HepG2 (cell line): ENCODE measurements at regions not wholly inside any gene's neighbourhood (a gene's known extent, or its start where the extent isn't known, plus 50 kb on each side); places are given as distances from the start of the nearest gene placed in this dataset.

Experiments used
- ATAC-seq: fragments of 200-7000 bp; cut with Tn5 transposase; 3 replicates; pipeline ENCODE4 v1.9.1; 2020; ENCODE audit warnings: mild to moderate bottlenecking, moderate library complexity
- BruUV-seq: library from RNA; stranded (reverse); fragments of 400-500 nt; replicated peaks from 2 replicates; lab custom pipeline; 2021; lab: Mats Ljungman, UMichigan
- CTCF ChIA-PET: fragments of 300-600 bp; formaldehyde crosslinking; extraction: SDS; loops from one replicate; lab custom pipeline; 2021; ENCODE audit warnings: low total read pairs, inconsistent platforms, low intra/inter-chr PET ratio; lab: Yijun Ruan, JAX
- POLR2A ChIA-PET: fragments of 350-600 bp; sonication (Branson Sonifier 250); formaldehyde crosslinking; loops from one replicate; lab custom pipeline; 2020; ENCODE audit warnings: antibody characterized with exemption, inconsistent platforms; lab: Yijun Ruan, JAX
- DNase-seq: peaks from one replicate; pipeline ENCODE4 v3.0.0-alpha.2; 2015; ENCODE audit warnings: low spot score
- FAIRE-seq: peaks from 3 replicates; lab custom pipeline; 2011; peaks lifted over from hg19 to GRCh38; lab: Jason Lieb, UNC
- H2AFZ ChIP-seq: one replicate; pipeline ENCODE4 v1.6.1; 2011; ENCODE audit warnings: low read length, inconsistent platforms
- H3K27ac ChIP-seq: fragments of 300-600 bp; 3 replicates; pipeline ENCODE4 v1.8.0; 2011; ENCODE audit warnings: mixed run types, mild to moderate bottlenecking, mixed read lengths, low read length, inconsistent platforms; ENCODE audit not compliant: insufficient read depth; ENCODE audit errors: extremely low read length
- H3K27me3 ChIP-seq, 2 experiments: fragments of 200-600 bp in 1 of 2; 2 replicates in 1 of 2; 3 replicates in 1 of 2; pipeline versions ENCODE4 v1.6.0 to v1.8.0; 2011; ENCODE audit warnings: low read length in 2 of 2, mild to moderate bottlenecking in 2 of 2, moderate library complexity in 2 of 2, inconsistent platforms in 1 of 2; ENCODE audit not compliant: insufficient read depth in 2 of 2, control insufficient read depth in 1 of 2
- H3K36me3 ChIP-seq, 2 experiments: fragments of 200-600 bp in 1 of 2; replicated peaks in 1 of 2; 2 replicates in 1 of 2; 3 replicates in 1 of 2; pipeline versions ENCODE4 v1.5.1 to v1.8.0; 2011; ENCODE audit warnings: low read length in 2 of 2, inconsistent platforms in 1 of 2; ENCODE audit not compliant: insufficient read depth in 2 of 2, control insufficient read depth in 1 of 2
- H3K4me1 ChIP-seq: 2 replicates; pipeline ENCODE4 v1.5.1; 2012; ENCODE audit warnings: low read length, inconsistent platforms; ENCODE audit not compliant: insufficient read depth
- H3K4me2 ChIP-seq: 2 replicates; pipeline ENCODE4 v1.6.0; 2011; ENCODE audit warnings: low read depth, low read length, inconsistent platforms
- H3K4me3 ChIP-seq, 3 experiments: fragments of 200-600 bp in 1 of 3; sonication (generic), shearing (Covaris generic) in 1 of 3; replicated peaks in 1 of 3; 2 replicates each; pipeline ENCODE4 v1.5.1; 2011 to 2016; ENCODE audit warnings: low read length in 3 of 3, inconsistent platforms in 2 of 3, low read depth in 2 of 3, mild to moderate bottlenecking in 2 of 3, control low read depth in 1 of 3, mixed read lengths in 1 of 3; ENCODE audit not compliant: insufficient read depth in 1 of 3
- H3K79me2 ChIP-seq: one replicate; pipeline ENCODE4 v1.6.1; 2011; ENCODE audit warnings: low read length, inconsistent platforms; ENCODE audit not compliant: insufficient read depth
- H3K9ac ChIP-seq: 2 replicates; pipeline ENCODE4 v1.6.0; 2011; ENCODE audit warnings: mild to moderate bottlenecking, low read depth, low read length, inconsistent platforms; ENCODE audit not compliant: insufficient read depth
- H3K9me3 ChIP-seq: 2 replicates; pipeline ENCODE4 v1.5.1; 2012; ENCODE audit warnings: mild to moderate bottlenecking, low read length
- H4K20me1 ChIP-seq: 2 replicates; pipeline ENCODE4 v1.6.0; 2011; ENCODE audit warnings: inconsistent platforms, mild to moderate bottlenecking, low read length, moderate library complexity; ENCODE audit not compliant: insufficient read depth
- AGO1 ChIP-seq: fragments of 200-400 bp; formaldehyde crosslinking; IDR thresholded peaks from 2 replicates; pipeline ENCODE4 v1.6.1; 2017; ENCODE audit warnings: mild to moderate bottlenecking, low read depth, low read length, moderate library complexity; ENCODE audit not compliant: poor library complexity, severe bottlenecking
- CHD4 ChIP-seq: fragments of 200-600 bp; sonication (generic); IDR thresholded peaks from 2 replicates; pipeline ENCODE4 v1.7.0; 2017; ENCODE audit warnings: mild to moderate bottlenecking, low read length, borderline replicate concordance
- FOXP1 ChIP-seq, 2 experiments: fragments of 450-650 bp in 1 of 2; IDR thresholded peaks; 2 replicates each; pipeline ENCODE4 v1.6.1; 2017 to 2018; ENCODE audit warnings: antibody characterized with exemption in 1 of 2
- HNRNPH1 ChIP-seq: fragments of 200-400 bp; formaldehyde crosslinking; optimal IDR thresholded peaks from 2 replicates; pipeline ENCODE3; 2017; ENCODE audit warnings: mild to moderate bottlenecking, low read depth, low read length
- IRF2 ChIP-seq: IDR thresholded peaks from 2 replicates; pipeline ENCODE4 v1.6.1; 2018; ENCODE audit warnings: missing genetic modification reagents, missing compliant biosample characterization
- JDP2 ChIP-seq: sonication (generic); formaldehyde crosslinking; IDR thresholded peaks from 2 replicates; pipeline ENCODE4 v1.8.1; 2022; ENCODE audit warnings: missing genetic modification reagents, borderline replicate concordance
- KDM4B ChIP-seq: sonication (generic); formaldehyde crosslinking; IDR thresholded peaks from 2 replicates; pipeline ENCODE4 v1.4.0; 2020; ENCODE audit warnings: missing genetic modification reagents
- SATB2 ChIP-seq: sonication (generic); formaldehyde crosslinking; IDR thresholded peaks from 2 replicates; pipeline ENCODE4 v1.5.0; 2020; ENCODE audit warnings: missing genetic modification reagents
- U2AF2 ChIP-seq: fragments of 200-400 bp; formaldehyde crosslinking; IDR thresholded peaks from 2 replicates; pipeline ENCODE4 v1.6.1; 2017; ENCODE audit warnings: low read depth, mild to moderate bottlenecking, low read length
- ZNF160 ChIP-seq: sonication (generic); formaldehyde crosslinking; IDR thresholded peaks from 2 replicates; pipeline ENCODE4 v1.8.0; 2022; ENCODE audit warnings: mild to moderate bottlenecking, inconsistent platforms, missing genetic modification reagents
- ZNF234 ChIP-seq: sonication (generic); formaldehyde crosslinking; conservative IDR thresholded peaks from 2 replicates; pipeline ENCODE4 v1.5.1; 2020; ENCODE audit warnings: mild to moderate bottlenecking, missing genetic modification reagents
- ZNF331 ChIP-seq: sonication (generic); formaldehyde crosslinking; IDR thresholded peaks from 2 replicates; pipeline ENCODE4 v1.4.0; 2020; ENCODE audit warnings: missing genetic modification reagents
- ZNF703 ChIP-seq: sonication (generic); formaldehyde crosslinking; IDR thresholded peaks from 2 replicates; pipeline ENCODE4 v1.5.1; 2020; ENCODE audit warnings: missing genetic modification reagents, mild to moderate bottlenecking, moderate library complexity, borderline replicate concordance
- ZNF773 ChIP-seq: sonication (generic); formaldehyde crosslinking; IDR thresholded peaks from 2 replicates; pipeline ENCODE4 v1.4.0; 2020; ENCODE audit warnings: missing genetic modification reagents, borderline replicate concordance
- ZNF780A ChIP-seq: sonication (generic); formaldehyde crosslinking; IDR thresholded peaks from 2 replicates; pipeline ENCODE4 v1.8.0; 2022; ENCODE audit warnings: mild to moderate bottlenecking, missing genetic modification reagents, moderate library complexity
- ZNF839 ChIP-seq: sonication (generic); formaldehyde crosslinking; IDR thresholded peaks from 2 replicates; pipeline ENCODE4 v1.4.0; 2020; ENCODE audit warnings: missing genetic modification reagents, mild to moderate bottlenecking, borderline replicate concordance
- WGBS: methylation state at CpG from one replicate; pipeline ENCODE4 v1.1.6; 2017; ENCODE audit warnings: low lambda C conversion rate; 5-methylcytosine and 5-hydroxymethylcytosine counted together
- in situ Hi-C: cut with HindIII; loops from 2 replicates; pipeline ENCODE4 v1.10.0; 2017; ENCODE audit warnings: low pct_unique_long_range_greater_than_20kb; ENCODE audit not compliant: extremely low pct_ligation_motif_present
- intact Hi-C: fragments of 100-400 bp; cut with micrococcal nuclease; formaldehyde crosslinking; loops from one replicate; pipeline ENCODE4 v1.10.0; 2022; ENCODE audit not compliant: unreplicated experiment
- TF ChIP-seq, protein P1 (sequence below): sonication (generic); formaldehyde crosslinking; IDR thresholded peaks from 2 replicates; pipeline ENCODE4 v1.5.0; 2020; ENCODE audit warnings: mild to moderate bottlenecking, missing genetic modification reagents, borderline replicate concordance
- TF ChIP-seq, protein P2 (sequence below): sonication (generic); formaldehyde crosslinking; IDR thresholded peaks from 2 replicates; pipeline ENCODE4 v1.4.0; 2020; ENCODE audit warnings: missing genetic modification reagents, low read depth, mild to moderate bottlenecking, borderline replicate concordance

DNA sequence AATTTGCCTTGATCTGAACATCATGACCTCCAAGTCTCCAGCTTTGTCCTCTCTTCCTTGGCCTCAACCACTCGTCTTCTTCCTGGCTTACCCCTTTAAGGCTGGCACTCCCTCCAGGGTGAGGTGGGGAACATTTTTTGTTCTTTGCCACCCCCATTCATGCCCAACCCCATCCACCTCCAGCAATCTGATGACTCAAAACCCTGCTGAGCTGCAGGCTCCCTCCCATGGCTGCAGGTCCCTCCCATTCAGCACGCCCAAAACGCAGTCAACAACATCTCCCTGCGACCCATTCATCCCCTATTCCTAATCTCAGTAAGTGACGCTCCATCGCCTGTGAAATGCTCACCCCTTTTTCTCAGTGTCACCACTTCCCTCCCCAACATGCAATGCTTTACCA is 138.8 kb upstream of the PRMT8 start:
- FAIRE-seq (no peak), ATAC-seq (no peak), DNase-seq (no peak)
- intact Hi-C loops: no loop called here
- no peaks in the 10 kb centered on the region for H3K79me2 ChIP-seq
- H4K20me1 ChIP-seq: no peaks in the 10 kb centered on the region
- H2AFZ ChIP-seq: no peak overlapping the region
- H3K4me1 ChIP-seq: no peaks in the 10 kb centered on the region
- no peaks in the 10 kb centered on the region for H3K9me3 ChIP-seq
- H3K27ac ChIP-seq: no peak overlapping the region
- in situ Hi-C loops: no loop called here
- no peak overlapping the region for H3K4me2 ChIP-seq
- H3K9ac ChIP-seq: no peak overlapping the region
- POLR2A ChIA-PET: no interaction called here
- no peak overlapping the region for H3K4me3 ChIP-seq
- no peaks in the 10 kb centered on the region for H3K36me3 ChIP-seq
- TF ChIP-seq ZNF780A (CRISPR knock-in tag) (no peak), ZNF839 (CRISPR knock-in tag) (no peak), JDP2 (CRISPR knock-in tag) (no peak)
- TF ChIP-seq, protein P1, sequence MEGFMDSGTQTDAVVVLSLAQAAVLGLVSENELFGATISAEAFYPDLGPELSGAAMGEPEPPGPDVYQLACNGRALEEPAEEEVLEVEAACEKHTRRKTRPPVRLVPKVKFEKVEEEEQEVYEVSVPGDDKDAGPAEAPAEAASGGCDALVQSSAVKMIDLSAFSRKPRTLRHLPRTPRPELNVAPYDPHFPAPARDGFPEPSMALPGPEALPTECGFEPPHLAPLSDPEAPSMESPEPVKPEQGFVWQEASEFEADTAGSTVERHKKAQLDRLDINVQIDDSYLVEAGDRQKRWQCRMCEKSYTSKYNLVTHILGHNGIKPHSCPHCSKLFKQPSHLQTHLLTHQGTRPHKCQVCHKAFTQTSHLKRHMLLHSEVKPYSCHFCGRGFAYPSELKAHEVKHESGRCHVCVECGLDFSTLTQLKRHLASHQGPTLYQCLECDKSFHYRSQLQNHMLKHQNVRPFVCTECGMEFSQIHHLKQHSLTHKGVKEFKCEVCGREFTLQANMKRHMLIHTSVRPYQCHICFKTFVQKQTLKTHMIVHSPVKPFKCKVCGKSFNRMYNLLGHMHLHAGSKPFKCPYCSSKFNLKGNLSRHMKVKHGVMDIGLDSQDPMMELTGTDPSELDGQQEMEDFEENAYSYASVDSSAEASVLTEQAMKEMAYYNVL: no peak
- peaks cover 3 to 63% of the 10 kb centered on the region in 2 experiments; a peak in 3 of 5 replicates for H3K27me3 ChIP-seq
- CTCF ChIA-PET: no interaction called here
- BruUV-seq: no TSS peak
- 14% methylated on average over 6 of the region's 6 CpGs for WGBS

- Histone ChIP-seq H3K27me3 (peaks cover 3 to 58% of the 10 kb centered on the region in 2 experiments; a peak in 3 of 5 replicates), H4K20me1 (no peaks in the 10 kb centered on the region), H3K79me2 (no peaks in the 10 kb centered on the region), H3K27ac (no peak overlapping the region), H3K4me1 (no peaks in the 10 kb centered on the region), H3K4me2 (no peak overlapping the region), H3K36me3 (no peaks in the 10 kb centered on the region), H3K9me3 (no peaks in the 10 kb centered on the region), H3K9ac (no peak overlapping the region), H2AFZ (no peak overlapping the region), H3K4me3 (no peak overlapping the region)
- CTCF ChIA-PET: no interaction called here
- intact Hi-C loops (no loop called here), in situ Hi-C loops (no loop called here)
- no peak for DNase-seq
- no TSS peak for BruUV-seq
- ATAC-seq: no peak
- WGBS: 31% methylated on average over 8 of the region's 9 CpGs
- POLR2A ChIA-PET: no interaction called here
- no peak for FAIRE-seq
- TF ChIP-seq FOXP1 (IDR thresholded peaks at IDR 0.05) (no peak), FOXP1 (CRISPR knock-in tag; IDR thresholded peaks at IDR 0.05) (no peak), IRF2 (CRISPR knock-in tag) (no peak), ZNF160 (CRISPR knock-in tag) (no peak), ZNF234 (CRISPR knock-in tag) (no peak), CHD4 (no peak), ZNF703 (CRISPR knock-in tag) (no peak), ZNF773 (CRISPR knock-in tag) (no peak), SATB2 (CRISPR knock-in tag) (no peak), AGO1 (no peak), ZNF331 (CRISPR knock-in tag) (no peak), KDM4B (no peak), HNRNPH1 (no peak), U2AF2 (no peak)
- TF ChIP-seq, protein P2, sequence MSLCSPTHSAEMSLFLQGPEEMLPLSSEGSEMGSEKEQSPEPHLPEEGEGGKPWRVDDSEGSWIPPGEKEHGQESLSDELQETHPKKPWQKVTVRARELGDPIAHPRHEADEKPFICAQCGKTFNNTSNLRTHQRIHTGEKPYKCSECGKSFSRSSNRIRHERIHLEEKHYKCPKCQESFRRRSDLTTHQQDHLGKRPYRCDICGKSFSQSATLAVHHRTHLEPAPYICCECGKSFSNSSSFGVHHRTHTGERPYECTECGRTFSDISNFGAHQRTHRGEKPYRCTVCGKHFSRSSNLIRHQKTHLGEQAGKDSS: no peak
Observed at GRCh38 chr12:3353621-3354020, 137.4 kb upstream of the PRMT8 start.
